CD4-positive, alpha-beta memory T cell (primary cell): ENCODE measurements at regions not wholly inside any gene's neighbourhood (a gene's known extent, or its start where the extent isn't known, plus 50 kb on each side); places are given as distances from the start of the nearest gene placed in this dataset.
"Not testable (repeated sequence)": the region's sequence is repeated elsewhere in the genome, so short reads cannot be mapped to it uniquely, and the experiment has no call there.

Experiments used
- CTCF ChIA-PET: fragments of 350-600 bp; sonication (Branson Sonifier 250); formaldehyde crosslinking; loops from one replicate; lab custom pipeline; 2021; ENCODE audit warnings: inconsistent platforms; ENCODE audit not compliant: partially characterized antibody; lab: Charles Lee
- POLR2A ChIA-PET: fragments of 350-600 bp; sonication (Branson Sonifier 250); formaldehyde crosslinking; loops from one replicate; lab custom pipeline; 2021; ENCODE audit not compliant: partially characterized antibody; lab: Charles Lee
- DNase-seq, 5 donors: peaks; one replicate each; pipeline versions ENCODE4 v3.0.0 to v3.0.0-alpha.2; 2020 to 2022; ENCODE audit warnings: mixed read lengths in 1 of 5
- H3K27ac ChIP-seq: one replicate; pipeline ENCODE4 v1.7.0; 2013; ENCODE audit warnings: low read depth, low read length
- H3K27me3 ChIP-seq: 2 replicates; pipeline ENCODE4 v1.7.0; 2013; ENCODE audit warnings: mild to moderate bottlenecking, low read length, moderate library complexity; ENCODE audit not compliant: insufficient read depth
- H3K36me3 ChIP-seq: 2 replicates; pipeline ENCODE4 v1.7.0; 2013; ENCODE audit warnings: mild to moderate bottlenecking, low read length, moderate library complexity; ENCODE audit not compliant: insufficient read depth
- H3K4me1 ChIP-seq: 2 replicates; pipeline ENCODE4 v1.7.0; 2013; ENCODE audit warnings: mild to moderate bottlenecking, low read length, moderate library complexity; ENCODE audit not compliant: insufficient read depth
- H3K4me3 ChIP-seq, 2 donors: one replicate each; pipeline ENCODE4 v1.7.0; 2013; ENCODE audit warnings: low read length in 2 of 2, mild to moderate bottlenecking in 1 of 2
- H3K9me3 ChIP-seq, 2 donors: one replicate each; pipeline ENCODE4 v1.7.0; 2013; ENCODE audit warnings: low read length in 2 of 2, control low read depth in 1 of 2; ENCODE audit not compliant: control insufficient read depth in 1 of 2
- H3K27ac Mint-ChIP-seq, 7 donors: one replicate each; pipeline ENCODE4 v1.8.0; 2020 to 2021; ENCODE audit warnings: mixed read lengths in 7 of 7, mild to moderate bottlenecking in 6 of 7, inconsistent platforms in 3 of 7, moderate library complexity in 3 of 7
- H3K27me3 Mint-ChIP-seq, 2 donors: one replicate each; pipeline ENCODE4 v1.8.0; 2020 to 2021; ENCODE audit warnings: mixed read lengths in 2 of 2
- H3K36me3 Mint-ChIP-seq, 2 donors: one replicate each; pipeline ENCODE4 v1.8.0; 2020 to 2021; ENCODE audit warnings: mixed read lengths in 2 of 2, inconsistent platforms in 1 of 2, mild to moderate bottlenecking in 1 of 2
- H3K4me1 Mint-ChIP-seq, 4 donors: one replicate each; pipeline ENCODE4 v1.8.0; 2020 to 2021; ENCODE audit warnings: mixed read lengths in 4 of 4, mild to moderate bottlenecking in 1 of 4
- H3K4me3 Mint-ChIP-seq, 8 donors: one replicate each; pipeline ENCODE4 v1.8.0; 2020 to 2021; ENCODE audit warnings: mixed read lengths in 8 of 8, mild to moderate bottlenecking in 7 of 8, moderate library complexity in 6 of 8, inconsistent platforms in 3 of 8
- H3K9me3 Mint-ChIP-seq, 8 donors: one replicate each; pipeline ENCODE4 v1.8.0; 2020 to 2021; ENCODE audit warnings: mixed read lengths in 8 of 8, mild to moderate bottlenecking in 5 of 8, inconsistent platforms in 3 of 8, moderate library complexity in 1 of 8
- intact Hi-C: fragments of 100-400 bp; cut with micrococcal nuclease; formaldehyde crosslinking; loops from one replicate; pipeline ENCODE4 v1.15.1; 2023

- Histone ChIP-seq H3K27me3 (no peaks in the 10 kb centered on the region), H3K36me3 (no peaks in the 10 kb centered on the region), H3K4me3 (no peak overlapping the region), H3K9me3 (no peaks in the 10 kb centered on the region), H3K27ac (no peak overlapping the region), H3K4me1 (no peaks in the 10 kb centered on the region)
- POLR2A ChIA-PET = no interaction called here
- DNase-seq = no peak
- H3K4me1 Mint-ChIP-seq = no peaks in the 10 kb centered on the region
- no peaks in the 10 kb centered on the region for H3K27me3 Mint-ChIP-seq
- CTCF ChIA-PET = no interaction called here
- intact Hi-C loops = no loop called here
- no peaks in the 10 kb centered on the region for H3K36me3 Mint-ChIP-seq
- H3K27ac Mint-ChIP-seq = no peak overlapping the region
- H3K4me3 Mint-ChIP-seq = no peak overlapping the region
- peaks cover 0 to 3% (median 0%) of the 10 kb centered on the region in 8 donors for H3K9me3 Mint-ChIP-seq
These were observed 181.6 kb downstream of the NKX6-1 start for GRCh38 chr4:84317513-84317912.

- no peaks in the 10 kb centered on the region for H3K4me1 ChIP-seq
- no peak for DNase-seq
- no peak overlapping the region for H3K4me3 ChIP-seq
- H3K27me3 Mint-ChIP-seq = no peaks in the 10 kb centered on the region
- H3K4me1 Mint-ChIP-seq = no peaks in the 10 kb centered on the region
- H3K4me3 Mint-ChIP-seq = no peak overlapping the region
- no peaks in the 10 kb centered on the region for H3K9me3 ChIP-seq
- peaks cover 0 to 5% (median 0%) of the 10 kb centered on the region in 8 donors for H3K9me3 Mint-ChIP-seq
- POLR2A ChIA-PET = no interaction called here
- H3K36me3 Mint-ChIP-seq = no peaks in the 10 kb centered on the region
- H3K27ac ChIP-seq = no peak overlapping the region
- H3K27ac Mint-ChIP-seq = no peak overlapping the region
- CTCF ChIA-PET = no interaction called here
- intact Hi-C loops = no loop called here
- H3K27me3 ChIP-seq = no peaks in the 10 kb centered on the region
- no peaks in the 10 kb centered on the region for H3K36me3 ChIP-seq
These were observed 186.6 kb downstream of the NKX6-1 start for GRCh38 chr4:84312426-84313012.

GRCh38 chr4:84309191-84309590 is 189.9 kb downstream of the NKX6-1 start:
- ChIA-PET POLR2A (no interaction called here), CTCF (no interaction called here)
- no peak for DNase-seq
- no peak overlapping the region for H3K27ac ChIP-seq
- Mint-ChIP-seq H3K4me1 (no peaks in the 10 kb centered on the region), H3K27ac (no peak overlapping the region), H3K4me3 (no peak overlapping the region), H3K36me3 (no peaks in the 10 kb centered on the region), H3K9me3 (peaks cover 0 to 3% (median 0%) of the 10 kb centered on the region in 8 donors), H3K27me3 (no peaks in the 10 kb centered on the region)
- no peaks in the 10 kb centered on the region for H3K27me3 ChIP-seq
- H3K9me3 ChIP-seq = no peaks in the 10 kb centered on the region
- intact Hi-C loops = no loop called here
- no peaks in the 10 kb centered on the region for H3K36me3 ChIP-seq
- no peaks in the 10 kb centered on the region for H3K4me1 ChIP-seq
- H3K4me3 ChIP-seq = no peak overlapping the region

GRCh38 chr4:84298719-84299254 is 200.3 kb downstream of the NKX6-1 start:
- H3K4me1 Mint-ChIP-seq, H3K27ac Mint-ChIP-seq, POLR2A ChIA-PET, H3K4me3 ChIP-seq, intact Hi-C loops, H3K4me3 Mint-ChIP-seq, H3K36me3 ChIP-seq, H3K27me3 ChIP-seq, H3K9me3 ChIP-seq, H3K36me3 Mint-ChIP-seq, DNase-seq, H3K27ac ChIP-seq, H3K27me3 Mint-ChIP-seq, H3K4me1 ChIP-seq: not testable (repeated sequence)
- CTCF ChIA-PET = interaction anchor here (0.6 kb wide), 1 partner anchor 147 kb away, joined by 3 read pairs; no protein-coding TSS in a partner anchor
- H3K9me3 Mint-ChIP-seq = peaks cover 2 to 11% (median 5%) of the 10 kb centered on the region in 8 donors

- no peaks in the 10 kb centered on the region for H3K27me3 ChIP-seq
- Mint-ChIP-seq H3K27ac (no peak overlapping the region), H3K4me3 (no peak overlapping the region), H3K27me3 (no peaks in the 10 kb centered on the region), H3K4me1 (no peaks in the 10 kb centered on the region), H3K36me3 (no peaks in the 10 kb centered on the region), H3K9me3 (peaks cover 2 to 11% (median 5%) of the 10 kb centered on the region in 8 donors)
- H3K9me3 ChIP-seq = no peaks in the 10 kb centered on the region
- no peak for DNase-seq
- no peaks in the 10 kb centered on the region for H3K4me1 ChIP-seq
- no peak overlapping the region for H3K4me3 ChIP-seq
- CTCF ChIA-PET = interaction anchor here (0.6 kb wide), 1 partner anchor 147 kb away, joined by 3 read pairs; no protein-coding TSS in a partner anchor
- POLR2A ChIA-PET = no interaction called here
- H3K27ac ChIP-seq = no peak overlapping the region
- H3K36me3 ChIP-seq = no peaks in the 10 kb centered on the region
- intact Hi-C loops = no loop called here
These were observed 200.9 kb downstream of the NKX6-1 start for GRCh38 chr4:84298023-84298718.

GRCh38 chr4:84291969-84292368 is 207.1 kb downstream of the NKX6-1 start:
- Mint-ChIP-seq H3K4me3 (no peak overlapping the region), H3K9me3 (peaks cover 4 to 11% (median 8%) of the 10 kb centered on the region in 8 donors), H3K4me1 (no peaks in the 10 kb centered on the region), H3K36me3 (no peaks in the 10 kb centered on the region), H3K27ac (no peak overlapping the region), H3K27me3 (no peaks in the 10 kb centered on the region)
- ChIA-PET CTCF (no interaction called here), POLR2A (no interaction called here)
- H3K9me3 ChIP-seq = no peaks in the 10 kb centered on the region
- no peaks in the 10 kb centered on the region for H3K27me3 ChIP-seq
- DNase-seq = no peak
- no peaks in the 10 kb centered on the region for H3K36me3 ChIP-seq
- intact Hi-C loops = no loop called here
- no peaks in the 10 kb centered on the region for H3K4me1 ChIP-seq
- H3K4me3 ChIP-seq = no peak overlapping the region
- no peak overlapping the region for H3K27ac ChIP-seq

- peaks cover 0 to 8% (median 5%) of the 10 kb centered on the region in 8 donors for H3K9me3 Mint-ChIP-seq
These were observed 213.0 kb downstream of the NKX6-1 start for GRCh38 chr4:84286048-84286447.

More at GRCh38 chr4:84286048-84286447, 213.0 kb downstream of the NKX6-1 start:
- Histone ChIP-seq H3K27me3 (no peaks in the 10 kb centered on the region), H3K4me3 (no peak overlapping the region), H3K27ac (no peak overlapping the region), H3K9me3 (no peaks in the 10 kb centered on the region), H3K4me1 (no peaks in the 10 kb centered on the region), H3K36me3 (no peaks in the 10 kb centered on the region)
- no peaks in the 10 kb centered on the region for H3K27me3 Mint-ChIP-seq
- no peaks in the 10 kb centered on the region for H3K4me1 Mint-ChIP-seq
- CTCF ChIA-PET = no interaction called here
- POLR2A ChIA-PET = no interaction called here
- intact Hi-C loops = no loop called here
- no peak overlapping the region for H3K4me3 Mint-ChIP-seq
- H3K36me3 Mint-ChIP-seq = no peaks in the 10 kb centered on the region
- H3K27ac Mint-ChIP-seq = no peak overlapping the region
- DNase-seq = no peak
